ENCODE measurements at regions not wholly inside any gene's neighbourhood (a gene's known extent, or its start where the extent isn't known, plus 50 kb on each side); places are given as distances from the start of the nearest gene placed in this dataset.
"Not testable (repeated sequence)": the region's sequence is repeated elsewhere in the genome, so short reads cannot be mapped to it uniquely, and the experiment has no call there.

DNA sequence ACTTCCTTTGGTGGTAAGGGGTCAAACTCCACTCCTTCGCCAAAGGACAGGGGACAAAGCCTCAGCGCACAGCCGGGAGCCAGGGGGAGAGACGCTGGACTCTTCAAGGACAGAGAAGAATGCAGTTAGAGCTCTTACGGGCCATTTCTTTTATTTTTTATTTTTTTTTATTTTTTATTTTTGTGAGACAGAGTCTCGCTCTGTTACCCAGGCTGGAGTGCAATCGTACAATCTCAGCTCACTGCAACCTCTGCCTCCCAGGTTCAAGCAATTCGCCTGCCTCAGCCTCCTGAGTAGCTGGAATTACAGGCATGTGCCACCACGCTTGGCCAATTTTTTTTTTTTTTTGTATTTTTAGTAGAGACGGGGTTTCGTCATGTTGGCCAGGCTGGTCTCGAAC, 93.2 kb upstream of the RPH3AL start, which contains the start of gene RFLNB:
Gene RFLNB, minus strand, starts transcription at position 101 of the 400 bp plus-strand sequence.
- not testable (repeated sequence) for H3K4me3 ChIP-seq (ENCODE audit: low read depth, low read length); H3K27ac ChIP-seq (ENCODE audit: low read depth, low read length); H3K27me3 ChIP-seq (ENCODE audit: insufficient read depth, low read length); H2AFZ ChIP-seq (ENCODE audit: low read length, unreplicated experiment); H3K79me2 ChIP-seq (ENCODE audit: control insufficient read depth, insufficient read depth, low read length, unreplicated experiment); H3K4me1 ChIP-seq (ENCODE audit: control insufficient read depth, insufficient read depth, low read length, unreplicated experiment); H3K36me3 ChIP-seq (ENCODE audit: insufficient read depth, low read length)

DNA sequence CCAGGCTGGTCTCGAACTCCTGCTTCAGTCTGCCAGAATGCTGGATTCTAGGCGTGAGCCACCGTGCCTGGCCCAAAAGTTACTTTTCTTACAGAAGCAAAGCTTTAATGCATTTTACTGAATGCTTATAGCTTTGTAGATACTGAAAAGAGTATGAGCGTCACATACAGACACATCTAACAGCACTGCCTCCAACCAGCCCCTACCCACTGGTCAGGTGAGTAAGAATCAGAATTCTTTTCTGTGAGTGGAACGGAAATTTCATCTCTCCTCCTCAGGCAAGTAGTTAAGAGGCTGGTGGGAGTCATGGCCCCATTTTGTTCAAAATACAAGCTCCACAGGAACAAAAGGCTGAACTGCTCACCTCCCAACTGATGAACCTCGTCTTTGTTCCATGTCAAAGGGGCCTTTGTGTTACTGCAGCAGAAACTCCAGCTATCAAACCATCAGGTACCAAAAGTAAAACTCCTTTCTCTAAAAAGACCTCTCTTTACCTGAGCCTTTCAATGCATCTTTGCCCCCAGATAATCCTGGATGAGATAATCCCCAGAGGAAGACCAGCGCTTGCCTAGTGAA, 92.4 kb upstream of the RPH3AL start:
- no peaks in the 10 kb centered on the region for H3K27me3 ChIP-seq (ENCODE audit: insufficient read depth, low read length)
- no peak overlapping the region for H3K27ac ChIP-seq (ENCODE audit: low read depth, low read length)

DNA sequence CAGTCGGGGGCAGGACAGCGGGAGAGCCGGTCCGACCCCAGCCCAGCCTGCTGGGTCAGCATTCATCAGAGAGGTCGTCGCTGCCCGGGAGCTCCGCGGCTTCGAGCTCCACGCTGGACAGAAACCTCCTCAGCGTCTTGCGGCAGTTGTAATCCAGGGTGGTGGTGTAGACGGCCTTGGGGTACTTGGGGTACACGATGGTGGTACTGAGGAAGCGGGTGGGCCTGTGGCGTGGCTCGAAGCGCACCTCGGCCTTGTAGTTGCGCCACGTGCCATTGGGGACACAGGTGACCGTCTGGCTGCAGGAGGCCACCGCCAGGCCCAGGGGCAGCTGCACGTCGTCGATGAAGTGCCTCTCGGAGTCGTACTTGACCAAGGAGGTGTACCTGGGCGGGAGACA, 90.5 kb upstream of the RPH3AL start:
- no peaks in the 10 kb centered on the region for H3K79me2 ChIP-seq (ENCODE audit: control insufficient read depth, insufficient read depth, low read length, unreplicated experiment)
- H3K4me1 ChIP-seq (ENCODE audit: control insufficient read depth, insufficient read depth, low read length, unreplicated experiment): no peaks in the 10 kb centered on the region
- H3K36me3 ChIP-seq (ENCODE audit: insufficient read depth, low read length): no peaks in the 10 kb centered on the region
- no peak overlapping the region for H3K27ac ChIP-seq (ENCODE audit: low read depth, low read length)
- H3K4me3 ChIP-seq (ENCODE audit: low read depth, low read length): no peak overlapping the region
- no peak overlapping the region for H2AFZ ChIP-seq (ENCODE audit: low read length, unreplicated experiment)
- H3K27me3 ChIP-seq (ENCODE audit: insufficient read depth, low read length): no peaks in the 10 kb centered on the region

More for the DNA sequence above, 92.4 kb upstream of the RPH3AL start:
- Histone ChIP-seq H2AFZ (ENCODE audit: low read length, unreplicated experiment) (no peak overlapping the region), H3K4me3 (ENCODE audit: low read depth, low read length) (no peak overlapping the region), H3K79me2 (ENCODE audit: control insufficient read depth, insufficient read depth, low read length, unreplicated experiment) (no peaks in the 10 kb centered on the region), H3K36me3 (ENCODE audit: insufficient read depth, low read length) (no peaks in the 10 kb centered on the region), H3K4me1 (ENCODE audit: control insufficient read depth, insufficient read depth, low read length, unreplicated experiment) (no peaks in the 10 kb centered on the region)

- H3K79me2 ChIP-seq (ENCODE audit: control insufficient read depth, insufficient read depth, low read length, unreplicated experiment): no peaks in the 10 kb centered on the region
- H3K27ac ChIP-seq (ENCODE audit: low read depth, low read length): no peak overlapping the region
- no peaks in the 10 kb centered on the region for H3K36me3 ChIP-seq (ENCODE audit: insufficient read depth, low read length)
- H3K4me1 ChIP-seq (ENCODE audit: control insufficient read depth, insufficient read depth, low read length, unreplicated experiment): no peaks in the 10 kb centered on the region
- H2AFZ ChIP-seq (ENCODE audit: low read length, unreplicated experiment): no peak overlapping the region
- H3K4me3 ChIP-seq (ENCODE audit: low read depth, low read length): no peak overlapping the region
- no peaks in the 10 kb centered on the region for H3K27me3 ChIP-seq (ENCODE audit: insufficient read depth, low read length)
Observed at GRCh38 chr17:441155-441950, 88.7 kb upstream of the RPH3AL start.

- H3K4me1 ChIP-seq (ENCODE audit: control insufficient read depth, insufficient read depth, low read length, unreplicated experiment): no peaks in the 10 kb centered on the region
- H3K27ac ChIP-seq (ENCODE audit: low read depth, low read length): no peak overlapping the region
- no peaks in the 10 kb centered on the region for H3K36me3 ChIP-seq (ENCODE audit: insufficient read depth, low read length)
- no peak overlapping the region for H2AFZ ChIP-seq (ENCODE audit: low read length, unreplicated experiment)
- no peak overlapping the region for H3K4me3 ChIP-seq (ENCODE audit: low read depth, low read length)
- no peaks in the 10 kb centered on the region for H3K79me2 ChIP-seq (ENCODE audit: control insufficient read depth, insufficient read depth, low read length, unreplicated experiment)
- H3K27me3 ChIP-seq (ENCODE audit: insufficient read depth, low read length): no peaks in the 10 kb centered on the region; the same call in 1 of the 2 replicates
Observed at GRCh38 chr17:438191-438590, 85.6 kb upstream of the RPH3AL start.

GRCh38 chr17:437545-437944, 84.9 kb upstream of the RPH3AL start:
- Histone ChIP-seq H3K4me1 (ENCODE audit: control insufficient read depth, insufficient read depth, low read length, unreplicated experiment) (no peaks in the 10 kb centered on the region), H3K36me3 (ENCODE audit: insufficient read depth, low read length) (no peaks in the 10 kb centered on the region), H2AFZ (ENCODE audit: low read length, unreplicated experiment) (no peak overlapping the region), H3K27ac (ENCODE audit: low read depth, low read length) (no peak overlapping the region), H3K4me3 (ENCODE audit: low read depth, low read length) (no peak overlapping the region), H3K79me2 (ENCODE audit: control insufficient read depth, insufficient read depth, low read length, unreplicated experiment) (no peaks in the 10 kb centered on the region), H3K27me3 (ENCODE audit: insufficient read depth, low read length) (no peaks in the 10 kb centered on the region; the same call in 1 of the 2 replicates)

GRCh38 chr17:436571-436970, 84.0 kb upstream of the RPH3AL start:
- no peaks in the 10 kb centered on the region for H3K79me2 ChIP-seq (ENCODE audit: control insufficient read depth, insufficient read depth, low read length, unreplicated experiment)
- no peak overlapping the region for H2AFZ ChIP-seq (ENCODE audit: low read length, unreplicated experiment)
- H3K36me3 ChIP-seq (ENCODE audit: insufficient read depth, low read length): no peaks in the 10 kb centered on the region
- H3K4me3 ChIP-seq (ENCODE audit: low read depth, low read length): no peak overlapping the region
- no peaks in the 10 kb centered on the region; the same call in 1 of the 2 replicates for H3K27me3 ChIP-seq (ENCODE audit: insufficient read depth, low read length)
- H3K4me1 ChIP-seq (ENCODE audit: control insufficient read depth, insufficient read depth, low read length, unreplicated experiment): no peaks in the 10 kb centered on the region
- H3K27ac ChIP-seq (ENCODE audit: low read depth, low read length): no peak overlapping the region

GRCh38 chr17:432471-432870, 79.9 kb upstream of the RPH3AL start:
- H3K79me2 ChIP-seq (ENCODE audit: control insufficient read depth, insufficient read depth, low read length, unreplicated experiment); H2AFZ ChIP-seq (ENCODE audit: low read length, unreplicated experiment); H3K36me3 ChIP-seq (ENCODE audit: insufficient read depth, low read length); H3K27me3 ChIP-seq (ENCODE audit: insufficient read depth, low read length); H3K4me1 ChIP-seq (ENCODE audit: control insufficient read depth, insufficient read depth, low read length, unreplicated experiment); H3K4me3 ChIP-seq (ENCODE audit: low read depth, low read length); H3K27ac ChIP-seq (ENCODE audit: low read depth, low read length): not testable (repeated sequence)

GRCh38 chr17:431494-431893, 78.9 kb upstream of the RPH3AL start:
- no peaks in the 10 kb centered on the region; the same call in 1 of the 2 replicates for H3K27me3 ChIP-seq (ENCODE audit: insufficient read depth, low read length)

GRCh38 chr17:429589-429988, 77.0 kb upstream of the RPH3AL start:
- Histone ChIP-seq H2AFZ (ENCODE audit: low read length, unreplicated experiment) (no peak overlapping the region), H3K27me3 (ENCODE audit: insufficient read depth, low read length) (no peaks in the 10 kb centered on the region), H3K4me3 (ENCODE audit: low read depth, low read length) (no peak overlapping the region), H3K27ac (ENCODE audit: low read depth, low read length) (no peak overlapping the region), H3K79me2 (ENCODE audit: control insufficient read depth, insufficient read depth, low read length, unreplicated experiment) (no peaks in the 10 kb centered on the region), H3K36me3 (ENCODE audit: insufficient read depth, low read length) (no peaks in the 10 kb centered on the region), H3K4me1 (ENCODE audit: control insufficient read depth, insufficient read depth, low read length, unreplicated experiment) (no peaks in the 10 kb centered on the region)

More at GRCh38 chr17:431494-431893, 78.9 kb upstream of the RPH3AL start:
- Histone ChIP-seq H3K4me1 (ENCODE audit: control insufficient read depth, insufficient read depth, low read length, unreplicated experiment) (no peaks in the 10 kb centered on the region), H2AFZ (ENCODE audit: low read length, unreplicated experiment) (no peak overlapping the region), H3K79me2 (ENCODE audit: control insufficient read depth, insufficient read depth, low read length, unreplicated experiment) (no peaks in the 10 kb centered on the region), H3K27ac (ENCODE audit: low read depth, low read length) (no peak overlapping the region), H3K4me3 (ENCODE audit: low read depth, low read length) (no peak overlapping the region), H3K36me3 (ENCODE audit: insufficient read depth, low read length) (no peaks in the 10 kb centered on the region)

- Histone ChIP-seq H3K27ac (ENCODE audit: low read depth, low read length) (no peak overlapping the region), H2AFZ (ENCODE audit: low read length, unreplicated experiment) (no peak overlapping the region), H3K79me2 (ENCODE audit: control insufficient read depth, insufficient read depth, low read length, unreplicated experiment) (no peaks in the 10 kb centered on the region), H3K4me1 (ENCODE audit: control insufficient read depth, insufficient read depth, low read length, unreplicated experiment) (no peaks in the 10 kb centered on the region), H3K4me3 (ENCODE audit: low read depth, low read length) (no peak overlapping the region), H3K27me3 (ENCODE audit: insufficient read depth, low read length) (no peaks in the 10 kb centered on the region), H3K36me3 (ENCODE audit: insufficient read depth, low read length) (no peaks in the 10 kb centered on the region)
Observed at GRCh38 chr17:428414-428813, 75.8 kb upstream of the RPH3AL start.

Measured in ACC112 (cell line).